ENCODE measurements at regions not wholly inside any gene's neighbourhood (a gene's known extent, or its start where the extent isn't known, plus 50 kb on each side); places are given as distances from the start of the nearest gene placed in this dataset.

- TF ChIP-seq TERF1 (CRISPR knock-in tag; IDR thresholded peaks at IDR 0.05) (no peak), NCOA1 (CRISPR knock-in tag; IDR thresholded peaks at IDR 0.05) (no peak), ZNF124 (CRISPR knock-in tag; IDR thresholded peaks at IDR 0.05) (no peak), SIN3A (IDR thresholded peaks at IDR 0.05; ENCODE audit: borderline replicate concordance, low read depth, low read length) (no peak), MAZ (IDR thresholded peaks at IDR 0.05; ENCODE audit: borderline replicate concordance, low read depth, low read length) (no peak), MAZ (CRISPR knock-in tag; IDR thresholded peaks at IDR 0.05; ENCODE audit: low read depth) (no peak), SP1 (IDR thresholded peaks at IDR 0.05) (no peak), SP1 (CRISPR knock-in tag; IDR thresholded peaks at IDR 0.05) (no peak), EP300 (IDR thresholded peaks at IDR 0.05; ENCODE audit: low read depth in 2 of 2, low read length in 2 of 2) (no peak), EP300 (CRISPR knock-in tag; IDR thresholded peaks at IDR 0.05; ENCODE audit: borderline replicate concordance) (no peak)
Measured at GRCh38 chr16:76222853-76223252, 54.3 kb upstream of the CNTNAP4 start.

Measured in HepG2 (cell line).